ENCODE measurements at regions not wholly inside any gene's neighbourhood (a gene's known extent, or its start where the extent isn't known, plus 50 kb on each side); places are given as distances from the start of the nearest gene placed in this dataset.

DNA sequence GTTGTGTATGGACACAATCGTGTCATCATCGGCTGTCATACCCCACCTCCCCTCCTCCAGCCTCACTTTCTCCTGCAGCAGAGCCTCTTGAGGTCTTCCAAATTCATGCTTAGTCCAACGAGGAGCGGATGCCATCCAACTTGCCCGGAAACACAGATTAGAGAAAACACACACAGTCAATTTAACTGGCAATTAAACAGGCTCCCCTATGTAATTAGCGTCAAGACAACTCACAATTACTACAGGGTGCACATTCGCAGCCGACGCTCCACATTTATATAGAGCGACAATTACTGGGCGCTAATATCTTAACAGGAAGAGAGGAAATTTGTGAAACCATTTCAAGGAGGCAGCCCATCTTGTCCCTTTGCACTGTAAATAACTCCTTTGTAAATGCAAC, 86.0 kb upstream of the ZNF618 start:
- no peak for DNase-seq

DNA sequence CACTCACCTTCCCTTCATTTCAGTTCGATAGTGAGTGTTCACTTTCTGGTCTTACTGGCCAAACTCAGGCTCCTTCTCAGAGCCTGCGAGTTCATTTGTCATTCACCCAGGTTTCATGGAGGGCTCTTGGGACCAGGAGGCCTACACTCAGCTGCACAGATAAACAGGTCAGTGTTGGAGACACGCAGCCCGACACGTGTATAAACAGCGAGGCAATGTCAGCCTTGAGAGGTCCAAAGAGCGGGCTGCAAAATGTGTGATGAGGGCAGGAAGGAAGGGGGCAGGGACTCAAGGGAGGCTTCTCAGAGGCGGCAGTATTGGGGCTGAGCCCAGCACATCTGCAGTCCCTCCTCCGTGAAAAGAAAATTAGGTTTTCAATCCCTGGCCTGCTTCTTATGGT, 82.6 kb upstream of the ZNF618 start:
- no peak for DNase-seq

DNA sequence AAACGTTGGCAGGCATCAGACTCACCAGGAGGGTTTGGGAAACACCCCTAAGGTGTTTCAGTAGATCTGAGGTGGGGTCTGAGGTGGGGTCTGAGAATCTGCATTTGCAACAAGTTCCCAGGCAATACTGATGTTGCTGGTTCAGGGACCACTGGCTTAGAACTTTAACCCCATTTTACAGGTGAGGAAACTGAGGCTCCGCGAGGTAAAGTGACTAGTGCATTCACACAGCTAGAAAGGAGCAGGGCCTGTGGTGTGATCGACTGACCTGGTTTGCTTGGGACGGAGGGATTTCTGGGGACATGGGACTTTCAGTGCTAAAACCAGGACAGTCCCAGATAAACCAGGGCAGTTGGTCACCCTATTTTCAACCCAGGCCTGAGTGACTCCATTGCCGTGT, 81.4 kb upstream of the ZNF618 start:
- DNase-seq: no peak

DNA sequence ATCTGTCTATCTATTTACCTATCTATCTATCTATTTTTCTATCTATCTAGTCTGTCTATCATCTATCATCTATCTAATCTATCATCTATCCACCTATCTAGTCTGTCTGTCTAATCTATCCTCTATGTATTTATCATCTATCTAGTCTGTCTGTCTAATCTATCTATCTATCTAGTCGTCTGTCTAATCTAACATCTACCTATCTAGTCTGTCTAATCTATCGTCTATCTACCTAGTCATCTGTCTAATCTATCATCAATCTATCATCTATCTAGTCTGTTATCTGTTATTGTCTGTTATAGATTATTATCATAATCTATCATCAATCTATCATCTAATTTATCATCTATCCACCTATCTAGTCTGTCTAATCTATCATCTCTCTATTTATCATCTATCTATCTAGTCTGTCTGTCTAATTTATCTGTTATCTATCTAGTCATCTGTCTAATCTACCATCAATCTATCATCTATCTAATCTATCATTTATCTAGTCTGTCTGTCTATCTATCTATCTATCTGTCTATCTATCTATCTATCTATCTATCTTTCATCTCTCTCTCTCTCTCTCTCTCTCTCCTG, 80.2 kb upstream of the ZNF618 start:
- DNase-seq: no peak

DNA sequence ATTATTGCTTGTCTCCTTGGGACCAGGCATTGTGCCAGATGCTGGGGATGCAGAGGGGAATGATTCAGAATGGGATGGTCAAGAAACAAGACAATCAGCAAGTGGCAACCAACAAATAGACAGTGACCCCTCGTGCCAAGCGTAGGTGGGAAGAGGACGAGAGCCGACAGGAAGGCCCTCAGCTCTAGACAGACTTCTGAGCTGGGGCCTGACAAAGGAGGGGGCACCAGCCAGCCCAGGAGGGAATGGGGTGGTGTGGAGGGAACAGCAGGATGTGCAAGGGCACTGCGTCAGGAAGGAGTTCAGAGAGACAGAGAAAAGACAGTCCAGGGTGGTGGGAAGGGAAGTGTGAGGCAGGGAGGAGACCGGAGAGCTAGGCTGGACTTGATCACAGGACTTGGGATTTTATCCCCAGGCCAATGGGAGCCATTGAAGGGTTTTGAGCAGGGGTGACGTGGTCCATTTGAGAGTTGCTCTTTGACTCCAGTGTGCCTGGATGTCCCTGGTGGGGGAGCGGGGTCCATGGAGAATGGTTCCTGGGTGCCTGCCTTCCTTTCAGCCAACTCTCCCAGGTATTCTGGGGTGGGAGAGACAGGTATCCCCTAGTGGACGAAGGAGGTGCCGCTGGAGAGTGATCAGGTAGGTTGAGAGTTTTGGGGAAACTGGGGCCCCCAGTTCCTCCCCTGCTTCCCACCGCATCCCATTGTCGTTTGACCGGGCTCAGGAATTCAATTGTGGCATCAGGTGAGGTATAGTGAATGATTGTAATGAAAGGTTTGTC, 79.3 kb upstream of the ZNF618 start:
- DNase-seq: no peak

DNA sequence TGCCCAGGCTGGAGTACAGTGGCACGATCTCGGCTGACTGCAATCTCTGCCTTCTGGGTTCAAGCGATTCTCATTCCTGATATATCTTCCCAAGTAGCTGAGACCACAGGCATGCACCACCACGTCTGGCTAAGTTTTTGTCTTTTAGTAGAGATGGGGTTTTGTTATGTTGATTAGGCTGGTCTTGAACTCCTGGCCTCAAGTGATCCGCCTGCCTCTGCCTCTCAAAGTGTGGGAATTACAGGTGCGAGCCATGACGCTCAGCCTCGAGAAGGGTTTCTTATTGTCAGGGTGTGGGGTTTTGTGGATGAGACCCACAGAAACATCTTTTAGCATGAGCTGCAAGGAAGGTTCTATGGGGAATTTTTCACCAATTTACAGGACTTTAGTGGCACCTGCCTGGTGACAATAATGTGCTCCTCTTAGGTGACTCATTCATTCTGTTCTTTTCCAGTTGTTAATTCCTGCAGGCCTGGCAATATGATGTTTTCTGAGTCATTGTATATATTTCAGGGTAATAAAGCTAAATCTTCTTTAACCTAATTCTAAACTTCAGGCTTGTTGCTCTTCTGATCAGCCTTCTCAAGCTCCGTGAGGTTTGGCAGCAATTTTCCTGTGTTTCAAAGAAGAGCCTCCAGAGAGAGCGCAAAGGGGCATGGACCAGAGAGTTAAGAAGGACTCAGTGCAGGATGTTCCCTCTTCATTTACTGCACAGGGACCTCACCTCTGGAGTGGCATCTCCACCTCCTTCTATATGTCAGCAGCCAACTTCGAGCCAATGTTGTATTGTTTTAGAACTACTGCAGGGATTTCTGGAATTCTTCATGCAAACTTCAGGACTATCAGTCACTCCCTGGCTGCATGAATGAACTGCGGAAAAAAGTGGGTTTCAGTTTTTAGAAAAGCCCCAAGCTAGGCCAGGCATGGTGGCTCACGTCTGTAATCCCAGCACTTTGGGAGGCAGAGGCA, 77.8 kb upstream of the ZNF618 start:
- no peak for DNase-seq

DNA sequence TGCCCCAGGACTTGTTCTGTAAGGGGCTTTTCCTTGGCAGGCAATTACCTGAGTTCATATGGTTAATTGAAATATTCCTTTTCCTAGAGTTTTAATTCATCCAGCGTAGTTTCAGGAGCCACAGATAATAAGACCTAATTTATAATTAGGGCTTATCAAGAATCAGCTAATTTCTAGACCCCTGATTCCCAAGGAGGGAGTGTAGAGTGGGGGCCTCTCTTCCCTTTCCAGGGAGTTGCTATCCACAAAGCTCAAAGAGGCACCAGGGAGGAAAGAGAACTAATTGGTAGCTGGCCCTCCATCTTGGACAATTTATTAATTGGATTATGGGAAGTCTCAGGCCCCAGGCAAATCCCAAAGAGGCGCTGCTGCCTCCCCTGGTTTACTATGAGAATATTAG, 75.8 kb upstream of the ZNF618 start:
- no peak for DNase-seq

DNA sequence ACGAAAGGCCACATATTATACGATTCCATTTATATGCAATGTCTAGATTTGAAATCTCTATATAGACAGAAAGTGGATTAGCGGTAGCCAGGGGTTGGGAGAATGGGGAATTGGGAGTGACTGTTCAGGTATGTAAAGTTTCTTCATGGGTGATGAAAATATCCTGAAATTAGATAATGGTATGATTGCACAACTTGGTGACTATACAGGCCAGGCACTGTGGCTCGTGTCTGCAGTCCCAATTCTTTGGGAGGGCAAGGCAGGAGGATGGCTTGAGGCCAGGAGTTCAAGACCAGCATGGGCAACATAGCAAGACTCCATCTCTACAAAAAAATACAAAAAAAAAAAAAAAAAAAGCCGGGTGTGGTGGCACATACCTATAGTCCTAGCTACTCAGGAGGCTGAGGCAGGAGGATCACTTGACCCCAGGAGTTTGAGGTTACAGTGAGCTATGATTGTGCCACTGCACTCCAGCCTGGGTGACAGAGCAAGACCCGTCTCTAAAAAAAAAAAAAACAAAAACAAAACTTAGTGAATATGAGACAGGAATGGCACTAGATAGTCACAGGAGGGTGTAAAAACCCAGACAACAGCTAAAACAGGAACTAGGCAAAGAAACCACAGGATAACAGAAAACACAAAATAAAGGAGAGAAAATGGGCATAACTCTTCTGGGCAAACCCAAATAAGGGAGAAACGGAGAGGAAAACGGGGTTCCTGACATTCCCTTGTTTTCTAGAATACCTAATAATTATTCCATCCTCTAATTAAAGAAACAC, 72.1 kb upstream of the ZNF618 start:
- no peak for DNase-seq

DNA sequence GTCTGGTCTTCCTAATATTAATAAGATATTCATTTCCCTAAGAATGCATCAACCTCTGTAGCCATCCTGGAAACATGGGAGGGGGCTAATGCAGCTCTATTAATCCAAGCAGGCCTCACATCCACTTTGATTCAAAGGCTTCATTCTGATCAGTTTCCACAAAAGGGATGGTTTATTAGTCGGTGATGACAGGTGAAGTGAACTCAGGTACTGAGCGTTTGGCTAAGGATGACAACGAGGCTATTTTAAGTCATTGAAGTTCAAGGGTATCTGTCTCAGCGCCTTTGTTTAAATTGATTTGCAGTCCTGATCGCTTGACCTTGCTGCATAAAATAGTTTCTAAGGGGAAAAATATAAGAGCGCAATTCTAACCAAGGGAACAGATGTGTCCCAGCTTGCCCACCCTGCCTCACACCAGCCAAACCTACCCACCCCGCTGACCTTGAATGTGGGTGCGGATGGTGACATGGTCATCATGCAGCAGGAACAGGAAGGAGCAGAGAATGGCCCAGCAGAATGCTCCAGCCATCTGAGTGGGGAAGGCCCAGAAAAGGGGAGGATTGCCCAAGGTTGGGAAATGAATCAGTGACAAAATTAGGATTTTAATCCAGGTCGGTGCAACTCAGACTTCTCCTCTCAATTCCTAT, 70.5 kb upstream of the ZNF618 start:
- DNase-seq: no peak

DNA sequence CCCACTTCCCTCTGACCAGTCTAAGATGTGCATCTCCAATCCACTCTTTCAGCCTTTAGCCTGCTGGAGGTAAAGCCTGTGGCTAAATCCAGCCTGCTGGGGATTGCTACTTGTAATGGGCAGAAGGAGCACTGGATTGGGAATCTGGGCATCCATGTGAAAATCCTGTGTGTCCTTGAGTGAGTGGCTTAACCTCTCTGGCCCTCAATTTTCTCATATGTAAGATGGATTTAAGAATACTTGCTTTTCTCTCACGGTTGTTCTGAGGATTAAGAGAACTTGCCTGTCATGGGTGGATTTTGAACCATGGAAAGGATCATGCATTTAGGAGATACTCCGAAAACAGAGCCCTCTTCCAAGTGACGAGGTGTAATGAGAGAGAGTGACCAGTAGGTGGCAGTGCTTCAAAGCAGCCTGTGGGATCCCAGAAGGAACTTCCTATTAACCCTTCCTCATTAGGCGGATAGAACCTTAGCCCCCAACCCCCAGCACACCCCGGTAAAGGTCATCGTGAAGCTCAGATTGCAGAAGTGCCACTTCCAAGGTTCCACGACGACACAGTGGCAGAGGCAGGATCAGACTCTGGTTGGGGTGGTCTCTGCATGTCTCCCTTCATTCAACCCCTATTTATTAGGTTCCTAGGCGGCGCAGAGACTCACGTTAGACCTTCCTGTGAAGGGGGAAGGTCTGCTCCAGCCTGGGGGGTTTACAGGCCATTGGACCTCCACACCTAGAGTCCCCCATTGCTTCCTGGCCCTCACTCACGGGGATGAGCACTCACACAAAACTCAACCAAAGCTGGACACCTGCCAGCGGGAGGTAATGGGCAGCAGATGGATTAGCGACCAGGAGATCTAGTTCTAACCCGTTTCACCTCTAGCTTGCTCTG, 68.7 kb upstream of the ZNF618 start:
- DNase-seq: no peak

DNA sequence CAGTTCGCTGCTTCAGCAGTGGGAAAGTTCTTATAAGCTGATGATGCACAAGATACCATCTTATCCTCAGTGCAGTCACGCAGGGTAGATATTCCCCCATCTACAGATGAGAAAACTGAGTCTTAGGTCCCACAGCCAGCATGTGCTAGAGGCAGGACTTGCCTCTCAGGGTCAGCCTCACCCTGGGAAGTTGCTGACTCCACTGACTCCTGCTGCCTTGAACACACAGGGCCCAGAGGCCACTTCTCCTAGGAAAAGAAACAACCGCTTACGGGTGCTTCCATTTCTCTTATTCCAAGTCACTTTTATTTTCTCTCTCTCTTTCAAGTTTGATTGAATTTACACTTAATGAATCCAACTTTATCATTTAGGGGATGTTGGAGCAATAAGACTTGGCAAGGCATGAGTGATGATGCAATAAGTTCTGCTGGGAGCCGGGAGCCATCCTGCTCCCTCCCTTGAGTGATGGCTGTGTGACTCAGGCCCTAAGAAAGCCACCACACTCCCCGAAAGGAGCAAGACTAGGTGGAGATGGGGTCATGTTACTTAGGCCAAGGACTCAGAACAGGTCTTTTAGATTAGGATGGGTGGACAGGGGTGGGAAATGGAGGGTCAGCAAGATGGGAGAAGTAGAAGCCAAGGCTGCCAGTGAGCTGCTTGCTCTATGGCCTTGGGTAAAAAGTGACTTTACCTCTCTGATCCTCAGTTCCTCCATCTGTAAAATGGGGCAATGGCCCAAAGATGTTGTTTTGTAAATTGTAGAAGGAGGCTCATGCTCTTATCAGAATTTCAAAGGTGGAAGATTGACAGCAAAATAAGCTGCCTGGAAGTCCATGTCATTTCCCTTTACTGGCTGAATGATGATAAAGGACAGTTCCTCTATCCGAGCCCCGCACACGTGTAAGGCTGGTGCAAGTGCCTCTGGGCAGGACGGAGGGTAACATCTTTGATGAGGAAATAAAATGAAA, 67.4 kb upstream of the ZNF618 start:
- DNase-seq: no peak

DNA sequence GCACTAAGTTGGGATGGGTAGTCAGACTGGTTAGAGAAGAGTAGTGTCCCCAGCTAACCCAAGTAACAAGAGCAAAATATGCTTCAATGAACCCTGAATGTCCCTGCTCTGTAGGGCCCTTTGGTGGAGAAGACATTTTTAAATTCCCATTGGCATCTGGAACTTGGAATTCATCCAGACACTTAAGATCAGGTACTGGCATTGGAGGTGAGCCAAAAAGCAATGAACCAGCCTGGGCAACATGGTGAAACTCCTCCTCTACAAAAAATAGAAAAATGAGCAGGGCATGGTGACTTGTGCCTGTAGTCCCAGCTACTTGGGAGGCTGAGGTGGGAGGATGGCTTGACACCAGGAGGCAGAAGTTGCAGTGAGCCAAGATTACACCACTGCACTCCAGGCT, 58.9 kb upstream of the ZNF618 start:
- DNase-seq: no peak

DNA sequence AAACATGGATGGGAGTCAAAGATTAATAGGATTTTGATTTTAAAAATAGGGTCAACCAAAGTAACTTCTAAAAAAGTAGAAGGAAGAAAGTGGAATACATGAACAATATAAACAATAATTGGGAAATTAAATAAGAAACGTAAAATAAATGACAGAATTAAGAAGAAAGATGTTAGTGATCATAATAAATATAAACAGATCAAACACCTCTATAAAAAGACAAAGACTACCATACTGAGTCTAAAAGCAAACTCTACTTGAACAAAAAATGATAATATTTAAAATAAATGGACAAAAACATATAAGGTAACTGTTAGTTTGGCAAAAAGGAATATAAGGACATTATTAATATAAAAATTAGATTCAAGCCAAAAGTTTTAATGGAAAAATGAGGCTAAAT, 57.7 kb upstream of the ZNF618 start:
- no peak for DNase-seq

DNA sequence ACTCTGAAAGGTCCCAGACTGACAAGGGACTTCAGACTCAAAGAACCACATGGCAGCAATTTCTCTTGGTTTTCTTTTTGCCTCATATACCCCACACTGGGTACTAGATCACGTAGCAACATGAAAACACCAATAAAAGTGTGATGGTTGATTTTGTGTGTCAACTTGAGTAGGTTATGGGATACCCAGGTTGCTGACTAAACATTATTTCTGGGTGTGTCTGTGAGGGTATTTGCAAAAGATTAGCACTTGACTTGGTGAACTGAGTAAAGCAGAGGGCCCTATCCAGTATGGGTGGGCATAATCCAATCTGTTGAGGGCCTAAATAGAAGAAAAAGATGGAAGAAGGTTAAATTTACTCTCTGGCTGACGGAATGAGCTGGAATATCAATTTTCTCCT, 53.8 kb upstream of the ZNF618 start:
- DNase-seq: no peak

DNA sequence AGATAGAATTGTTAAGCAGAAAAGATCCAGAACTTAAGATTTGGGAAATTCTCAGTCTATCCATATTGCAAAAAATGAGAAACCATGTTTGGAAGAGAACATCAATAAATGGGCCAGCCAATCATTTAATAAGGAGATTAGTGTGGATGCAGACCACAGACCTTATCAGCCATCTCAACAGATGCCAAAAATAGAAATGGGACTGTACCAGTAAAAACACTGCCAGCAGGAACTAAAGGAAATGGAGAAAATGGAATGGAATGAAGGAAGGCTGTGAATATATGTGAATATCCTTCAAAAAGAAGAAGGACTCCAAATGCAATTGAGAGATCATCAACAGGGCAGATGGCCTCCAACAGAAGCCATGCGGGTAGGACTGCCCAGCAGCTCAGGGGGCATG, 52.7 kb upstream of the ZNF618 start:
- no peak for DNase-seq
